GM21528 (cell line): ENCODE measurements at regions not wholly inside any gene's neighbourhood (a gene's known extent, or its start where the extent isn't known, plus 50 kb on each side); places are given as distances from the start of the nearest gene placed in this dataset.
"Not testable (repeated sequence)": the region's sequence is repeated elsewhere in the genome, so short reads cannot be mapped to it uniquely, and the experiment has no call there.

Experiments used
- ATAC-seq: cut with Tn5 transposase; IDR thresholded peaks from one replicate; pipeline ENCODE4 v1.9.1; 2021; ENCODE audit warnings: mild to moderate bottlenecking, moderate library complexity; ENCODE audit not compliant: unreplicated experiment, low FRiP score

DNA sequence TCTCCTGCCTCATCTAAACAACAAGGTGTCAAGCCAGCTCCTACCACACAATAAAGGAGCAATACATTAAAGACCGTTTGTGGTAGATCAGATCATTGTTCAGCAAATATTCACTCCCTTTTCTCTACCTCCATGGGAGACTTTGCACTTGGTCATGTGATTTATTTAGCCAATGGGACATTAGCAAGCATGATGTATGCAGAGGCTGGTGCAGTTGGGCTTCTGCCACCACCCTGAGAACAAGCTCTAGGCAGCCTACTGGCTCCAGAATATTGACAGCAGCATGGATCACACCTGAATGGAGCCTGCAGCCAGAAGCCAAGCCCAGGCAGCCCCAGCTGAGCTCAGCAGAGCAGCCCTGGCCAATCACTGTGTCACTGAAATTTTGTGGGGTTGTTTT, 99.4 kb upstream of the UBE2E2 start:
- no peak for ATAC-seq

DNA sequence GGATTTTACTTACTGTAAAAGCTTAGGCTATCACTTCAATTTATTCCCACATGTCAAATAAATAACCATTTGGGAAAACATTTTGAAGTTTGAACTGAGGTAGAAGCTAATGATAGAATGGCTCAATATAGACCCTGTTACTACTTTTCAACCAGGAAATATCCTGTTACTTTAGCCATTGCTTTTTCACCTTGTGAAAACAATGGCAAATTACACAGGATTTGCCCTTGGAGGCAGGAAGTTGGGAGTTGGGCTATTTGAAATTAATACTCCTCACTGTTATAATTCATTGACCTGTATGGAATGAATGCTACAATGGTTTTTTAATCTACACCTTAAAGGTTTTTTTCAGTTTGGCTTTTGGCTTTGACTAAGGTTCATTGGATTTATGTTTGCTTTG, 98.1 kb upstream of the UBE2E2 start:
- ATAC-seq = no peak

DNA sequence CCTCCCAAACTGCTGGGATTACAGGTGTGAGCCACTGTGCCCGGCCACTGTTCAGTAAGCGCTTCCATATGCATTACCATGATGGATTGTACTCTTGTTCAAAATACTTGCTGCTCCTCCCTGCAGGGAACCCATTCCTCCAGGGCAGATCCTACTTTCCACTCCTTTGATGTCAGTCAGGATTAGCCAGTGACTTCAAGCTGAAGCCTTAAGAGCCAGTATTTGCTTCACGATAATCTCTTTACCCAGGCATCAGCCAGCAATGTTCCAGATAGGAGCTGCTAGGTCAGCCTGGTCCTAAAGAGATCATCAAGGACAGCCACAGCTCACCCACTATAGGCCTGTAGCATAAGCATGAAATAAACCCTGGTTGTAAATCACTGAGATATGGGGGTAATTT, 96.5 kb upstream of the UBE2E2 start:
- ATAC-seq = no peak

DNA sequence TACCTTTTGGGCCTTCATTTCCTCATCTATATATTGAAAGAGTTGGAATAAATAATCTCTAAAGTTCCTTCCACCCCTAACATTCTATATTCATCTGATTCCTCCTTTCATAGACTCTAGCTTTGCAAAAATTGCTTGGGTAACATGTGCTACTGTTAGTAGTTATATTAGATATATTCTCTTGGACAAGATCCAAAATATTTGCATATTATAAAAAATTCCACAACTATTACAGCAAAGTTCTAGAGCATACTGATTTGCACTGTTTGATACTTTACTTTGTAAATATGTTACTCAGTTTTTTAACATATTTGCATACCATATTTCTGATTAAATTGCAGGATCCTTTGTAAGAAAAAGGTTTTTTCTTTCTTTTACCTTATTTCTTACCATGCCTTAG, 95.9 kb upstream of the UBE2E2 start:
- ATAC-seq = no peak

DNA sequence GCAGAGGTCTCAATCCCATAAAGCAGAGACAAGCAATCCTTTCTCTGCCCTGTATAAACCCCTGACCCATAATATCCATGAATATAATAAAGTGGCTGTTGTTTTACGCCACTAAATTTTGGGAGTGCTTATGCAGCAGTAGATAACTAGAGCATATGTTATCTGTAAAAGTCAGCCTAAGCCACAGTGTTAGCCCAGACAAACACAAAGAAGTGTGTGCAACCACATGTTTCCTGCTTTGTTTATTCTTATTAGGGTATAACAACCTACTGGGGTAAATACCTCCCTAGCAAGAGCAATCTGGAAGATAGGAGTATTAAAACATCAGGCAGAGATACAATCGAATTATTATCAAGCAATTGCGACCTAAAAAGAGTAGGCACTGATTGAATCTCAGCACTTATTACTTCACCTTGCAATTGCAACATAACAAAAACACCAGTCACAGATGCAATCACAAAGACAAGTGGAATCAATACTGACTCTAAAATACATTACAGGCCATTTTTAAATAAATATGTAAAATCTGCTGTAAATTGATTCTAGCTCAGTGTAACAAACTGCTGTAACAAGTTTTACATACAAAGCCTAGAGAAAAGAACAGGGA, 94.6 kb upstream of the UBE2E2 start:
- ATAC-seq = no peak

DNA sequence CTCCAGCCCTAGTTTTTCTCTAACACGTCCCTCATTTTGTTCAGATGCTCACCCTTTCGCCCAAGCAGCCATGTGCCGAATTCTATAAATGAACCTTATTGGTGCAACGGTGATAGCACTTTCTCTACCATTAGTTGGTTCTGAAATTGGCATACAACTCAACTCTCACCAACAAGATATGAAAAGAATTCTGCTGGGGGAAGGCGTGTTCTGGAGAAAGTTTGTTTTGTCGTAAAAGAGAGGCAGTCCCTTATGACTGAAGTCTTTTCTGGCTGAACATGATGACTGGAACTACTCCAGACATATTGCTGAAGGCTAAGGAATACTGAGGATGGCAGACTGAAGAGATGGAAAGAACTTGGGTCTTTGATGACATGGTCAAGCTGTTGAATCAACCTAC, 91.8 kb upstream of the UBE2E2 start:
- no peak for ATAC-seq

DNA sequence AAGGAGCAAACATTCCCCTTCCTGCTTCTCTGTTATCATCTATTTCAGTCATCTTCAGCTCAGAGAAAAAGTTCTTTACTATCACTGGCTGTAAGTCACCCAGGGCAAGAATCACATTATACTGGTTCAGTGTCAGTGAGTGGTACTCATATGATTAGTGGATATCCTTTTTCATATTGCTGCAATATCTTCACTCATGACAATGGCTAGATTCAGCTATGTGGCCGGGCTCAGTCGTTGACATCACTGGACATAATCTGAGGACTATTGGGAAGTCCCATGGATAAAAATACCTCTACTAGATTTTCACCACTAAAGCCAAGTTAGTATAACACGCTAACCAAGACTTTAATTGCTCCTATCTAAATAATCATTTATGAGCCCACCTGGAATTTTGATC, 91.3 kb upstream of the UBE2E2 start:
- no peak for ATAC-seq

DNA sequence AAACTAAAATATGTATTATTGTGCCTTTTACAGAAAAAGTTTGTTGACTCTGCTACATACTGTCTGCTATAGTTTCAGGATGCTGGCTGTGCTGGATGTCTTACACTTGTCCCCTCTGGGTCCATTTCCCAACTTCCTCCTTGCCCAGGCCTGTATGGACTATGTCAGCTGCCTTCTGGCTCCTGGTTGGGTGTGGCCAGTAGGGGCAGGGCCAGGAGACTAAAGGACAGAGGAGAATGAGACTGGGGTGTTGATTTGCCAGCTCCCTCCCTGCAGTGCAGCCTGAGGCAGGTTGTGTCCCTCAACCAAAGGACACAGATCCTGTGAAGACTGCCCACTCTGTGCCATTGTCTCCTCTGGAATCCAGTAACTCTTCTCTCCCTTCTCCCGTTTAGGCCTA, 90.6 kb upstream of the UBE2E2 start:
- no peak for ATAC-seq

DNA sequence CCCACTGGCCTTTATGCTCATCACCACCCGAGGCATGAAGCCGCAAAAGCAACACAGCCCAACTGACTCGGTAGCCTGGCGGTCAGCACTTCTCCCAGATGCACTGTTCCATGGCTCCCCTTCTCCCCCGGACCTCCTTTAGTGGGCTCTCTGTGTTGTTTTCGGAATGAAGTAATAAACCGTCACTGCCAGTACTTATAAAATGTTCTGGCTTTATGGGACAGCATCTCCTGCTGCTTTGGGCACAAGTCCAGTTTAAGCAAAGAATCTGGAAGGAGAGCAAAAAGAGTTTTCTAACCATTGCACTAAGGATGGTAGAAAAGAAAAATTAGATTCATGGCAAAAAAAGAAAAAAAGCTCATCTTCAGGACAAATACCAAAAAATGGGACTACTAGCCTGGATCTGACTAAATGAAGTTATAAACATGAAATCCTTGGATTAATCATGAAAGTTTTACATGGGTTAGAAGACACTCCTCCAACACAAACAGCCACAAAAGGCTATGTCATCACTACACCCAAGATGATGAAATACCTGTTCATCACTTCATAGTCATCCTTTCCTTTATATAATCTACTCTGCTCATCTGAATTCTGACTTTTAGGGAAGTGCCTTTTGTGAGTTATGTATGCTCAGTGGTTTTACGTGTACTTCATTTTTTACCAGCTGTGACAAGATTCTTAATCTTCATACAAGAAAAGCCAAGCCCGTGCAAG, 89.5 kb upstream of the UBE2E2 start:
- no peak for ATAC-seq

DNA sequence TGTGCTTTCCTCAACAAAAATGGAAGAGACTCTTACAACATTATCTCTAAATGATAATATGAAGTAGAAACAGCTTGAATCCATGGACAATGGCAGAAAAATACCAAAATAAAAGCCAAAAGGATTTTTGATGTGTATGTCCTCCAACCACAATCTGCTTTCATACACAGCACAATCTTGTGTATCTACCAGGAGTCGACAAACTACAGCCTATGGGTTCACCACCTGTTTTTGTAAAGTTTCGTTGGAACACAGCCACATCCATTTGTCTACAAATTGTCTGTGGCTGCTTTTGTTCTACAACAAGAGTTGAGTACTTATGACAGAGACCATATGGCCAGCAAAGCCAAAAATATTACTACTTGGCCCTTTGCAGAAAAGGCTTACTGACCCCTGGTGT, 88.7 kb upstream of the UBE2E2 start:
- no peak for ATAC-seq

DNA sequence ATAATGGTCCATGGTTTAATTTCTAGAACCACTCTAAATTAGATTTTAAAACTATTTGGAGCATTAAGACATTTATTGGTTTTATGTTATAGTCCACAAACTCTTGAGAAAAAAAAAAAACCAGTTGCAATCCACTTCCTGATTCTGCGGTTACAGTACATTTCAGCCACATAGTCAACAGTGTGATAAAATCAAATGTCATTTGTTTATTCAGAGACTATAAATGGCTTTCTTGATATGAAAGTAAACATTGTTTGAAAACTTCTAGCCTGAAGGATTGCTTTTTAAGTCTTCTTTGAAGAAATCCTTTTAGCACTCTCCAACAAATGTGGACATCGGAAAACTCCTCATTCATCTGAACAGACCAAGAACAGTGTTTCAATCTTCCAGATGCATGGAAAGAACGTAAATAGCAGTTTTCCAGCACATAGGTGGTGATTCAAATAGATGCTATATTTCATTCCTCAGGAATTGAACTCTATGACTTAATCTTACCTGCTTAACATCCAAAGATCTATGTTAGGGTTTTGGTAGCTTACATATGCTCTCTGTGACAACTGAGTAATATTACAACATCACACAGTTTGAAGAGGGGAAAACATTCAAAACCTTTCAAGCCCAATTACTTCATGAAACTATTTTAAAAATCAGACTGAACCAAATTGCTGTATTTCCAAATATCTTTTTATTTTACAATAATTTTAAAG, 87.8 kb upstream of the UBE2E2 start:
- ATAC-seq = no peak

DNA sequence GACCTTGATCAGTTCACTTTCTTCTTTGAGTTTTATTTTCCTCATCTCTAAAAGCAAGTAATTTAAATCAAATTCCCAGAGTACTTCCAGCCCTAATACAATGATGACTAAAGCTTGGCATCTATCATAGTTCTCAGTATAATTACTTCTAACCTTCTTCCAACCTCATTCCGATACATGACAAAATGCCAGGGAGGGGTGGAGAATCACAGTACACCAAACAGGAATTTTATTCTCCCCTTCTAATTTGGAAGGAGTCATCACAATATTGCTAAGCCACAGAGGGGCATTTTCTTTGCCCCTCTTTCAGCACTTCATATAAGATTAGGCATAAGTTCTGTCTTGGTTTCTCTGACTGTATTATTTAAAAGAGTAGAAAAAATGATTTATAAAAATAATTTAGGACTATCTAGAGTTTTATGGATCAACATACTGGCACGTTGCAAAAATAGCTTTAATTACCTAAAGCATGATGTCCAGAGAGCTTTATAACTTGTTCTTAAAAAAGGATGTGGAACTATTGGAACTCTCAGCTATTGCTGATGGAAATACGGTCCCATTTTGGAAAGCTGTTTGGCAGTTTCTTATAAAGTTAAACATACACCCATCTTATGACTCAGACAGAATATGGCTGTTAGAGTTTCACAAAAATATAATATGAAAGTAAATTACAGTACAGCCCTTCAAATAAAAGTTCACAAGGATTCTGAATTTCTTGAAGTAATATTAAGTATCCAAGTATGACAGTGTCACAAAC, 86.9 kb upstream of the UBE2E2 start:
- ATAC-seq = no peak

DNA sequence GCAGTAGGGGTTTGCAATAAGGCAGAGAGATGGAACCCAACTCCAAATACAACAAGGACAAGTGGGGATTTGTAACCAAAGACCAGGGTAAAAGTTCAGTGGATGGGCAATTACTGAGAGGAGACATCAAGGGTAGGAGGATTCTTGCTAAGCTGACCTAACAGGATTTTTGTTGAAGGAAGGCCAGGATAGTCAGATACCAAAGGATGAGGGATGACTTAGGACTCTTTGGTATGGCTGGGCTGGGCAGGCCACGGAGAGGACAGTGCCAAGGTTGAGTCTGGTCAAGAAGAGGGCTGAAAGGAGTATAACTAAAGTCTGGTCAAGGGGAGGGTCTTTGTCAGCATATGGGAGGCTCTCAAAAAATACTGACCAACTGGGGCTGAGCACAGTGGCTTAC, 85.3 kb upstream of the UBE2E2 start:
- no peak for ATAC-seq

DNA sequence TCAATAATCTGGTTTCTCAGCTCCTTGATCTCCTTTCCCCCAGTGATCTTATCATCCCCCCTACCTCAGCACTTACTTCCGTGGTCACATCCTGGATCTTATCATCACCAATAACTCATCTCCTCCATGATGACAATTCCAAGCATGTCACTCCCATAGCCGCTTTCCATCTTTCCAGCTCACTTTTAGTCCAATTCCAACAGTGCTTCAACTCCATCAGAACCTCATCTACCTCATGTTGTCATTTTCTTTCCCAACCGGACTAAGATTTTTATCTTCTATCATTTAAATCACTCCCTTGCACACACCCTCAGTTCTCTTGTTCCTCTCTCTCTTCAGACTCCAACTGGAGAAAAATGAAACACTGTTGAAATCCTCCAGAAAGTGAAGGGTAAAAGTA, 75.9 kb upstream of the UBE2E2 start:
- no peak for ATAC-seq

DNA sequence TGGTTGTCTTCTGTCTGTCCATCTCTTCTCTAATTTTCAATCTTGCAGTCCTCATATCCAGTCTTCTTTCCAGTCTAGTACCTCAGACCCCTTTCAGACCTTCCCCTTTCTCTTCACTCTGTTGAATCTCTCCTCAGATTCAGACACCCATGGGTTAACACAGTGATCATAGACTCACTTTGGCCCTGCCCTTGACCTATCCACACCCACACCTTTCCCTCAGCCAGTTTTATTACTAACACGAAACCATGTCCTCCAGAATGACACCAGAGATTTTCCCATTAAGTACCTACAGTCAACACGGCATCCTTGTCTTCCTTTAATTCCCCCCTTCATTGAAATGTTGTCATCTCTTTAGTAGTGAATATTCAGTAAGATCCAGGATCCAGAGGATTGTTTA, 74.5 kb upstream of the UBE2E2 start:
- ATAC-seq = no peak

DNA sequence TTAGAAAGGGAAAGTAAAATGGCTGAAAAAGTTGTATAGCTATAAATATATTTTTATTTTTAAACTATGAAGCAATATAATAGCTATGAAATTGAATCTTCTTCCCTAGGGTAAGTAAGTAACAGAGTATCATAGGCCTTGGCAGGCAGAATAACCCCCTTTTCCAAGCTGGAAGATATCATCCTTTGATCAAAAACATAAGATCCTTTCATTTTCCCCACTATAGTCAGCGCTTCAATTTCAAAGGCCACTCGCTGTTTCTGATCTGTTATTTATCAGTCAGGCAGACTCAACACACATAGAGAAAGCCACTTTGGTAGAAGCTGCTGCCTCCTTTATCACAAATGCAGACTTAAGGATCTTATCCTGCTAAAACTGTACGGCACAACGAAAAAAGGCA, 74.0 kb upstream of the UBE2E2 start:
- ATAC-seq = no peak

DNA sequence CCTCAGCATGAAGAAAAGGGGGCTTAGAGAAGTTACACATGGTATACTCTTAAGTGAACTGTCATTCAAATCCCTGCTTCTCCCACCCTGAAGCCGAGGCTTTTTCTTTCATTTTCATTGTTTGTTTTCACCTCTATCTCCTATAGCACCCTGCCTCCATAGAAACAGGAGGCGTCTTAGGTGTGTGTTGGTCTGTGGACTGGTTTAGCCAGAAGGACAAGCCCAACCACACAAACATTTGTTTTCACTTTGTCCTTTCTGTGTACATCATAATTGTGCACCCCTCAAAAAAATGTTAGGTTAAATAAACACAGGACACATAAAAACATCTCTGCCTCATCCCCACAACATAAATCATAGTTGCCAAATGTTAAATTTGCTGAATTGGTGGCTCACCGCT, 73.3 kb upstream of the UBE2E2 start:
- ATAC-seq = no peak

DNA sequence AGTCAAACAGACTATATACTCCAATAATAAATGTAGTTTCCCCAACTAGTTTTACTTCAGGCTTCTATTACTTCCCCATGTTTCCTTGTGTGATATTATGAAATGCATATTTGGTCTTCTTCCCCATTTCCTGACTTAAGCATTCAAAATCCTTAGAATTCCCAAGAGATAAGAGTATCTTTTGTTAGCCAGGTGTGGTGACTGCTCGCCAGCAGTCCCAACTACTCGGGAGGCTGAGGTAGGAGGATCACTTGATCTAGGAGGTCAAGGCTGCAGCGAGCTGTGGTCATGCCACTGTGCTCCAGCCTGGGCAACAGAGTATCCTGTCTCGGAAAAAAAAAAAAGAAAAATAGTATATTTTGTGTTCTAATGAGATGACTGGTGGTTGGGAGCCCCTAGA, 72.7 kb upstream of the UBE2E2 start:
- no peak for ATAC-seq

DNA sequence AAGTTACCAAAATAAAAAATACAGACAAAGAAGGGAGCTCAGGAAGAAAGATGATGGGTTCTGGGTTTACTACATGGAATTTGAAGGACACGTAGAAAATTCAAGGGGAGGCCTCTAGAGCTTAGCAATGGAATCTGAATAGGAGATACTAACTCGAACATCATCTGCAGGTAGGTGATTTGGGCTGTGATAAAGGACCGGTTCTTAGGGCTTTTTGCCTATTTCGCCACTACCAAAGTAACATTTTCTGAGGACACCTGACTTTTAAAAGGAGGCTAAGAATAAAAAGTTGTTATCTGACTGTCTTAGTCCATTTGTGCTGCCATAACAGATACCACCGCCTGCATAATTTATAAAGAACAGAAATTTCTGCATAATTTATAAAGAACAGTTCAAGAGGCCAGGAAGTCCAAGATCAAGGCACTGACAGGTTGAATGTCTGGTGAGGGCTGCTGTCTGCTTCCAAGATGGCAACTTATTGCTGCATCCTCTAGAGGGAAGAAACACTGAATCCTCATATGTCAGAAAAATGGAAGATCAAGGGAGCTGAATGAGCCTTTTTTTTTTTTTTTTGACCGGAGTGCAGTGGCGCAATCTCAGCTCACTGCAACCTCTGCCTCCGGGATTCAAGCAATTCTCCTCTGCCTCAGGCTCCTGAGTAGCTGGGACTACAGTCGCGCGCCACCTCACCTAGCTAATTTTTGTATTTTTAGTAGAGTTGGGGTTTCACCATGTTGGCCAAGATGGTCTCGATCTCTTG, 67.9 kb upstream of the UBE2E2 start:
- no peak for ATAC-seq

DNA sequence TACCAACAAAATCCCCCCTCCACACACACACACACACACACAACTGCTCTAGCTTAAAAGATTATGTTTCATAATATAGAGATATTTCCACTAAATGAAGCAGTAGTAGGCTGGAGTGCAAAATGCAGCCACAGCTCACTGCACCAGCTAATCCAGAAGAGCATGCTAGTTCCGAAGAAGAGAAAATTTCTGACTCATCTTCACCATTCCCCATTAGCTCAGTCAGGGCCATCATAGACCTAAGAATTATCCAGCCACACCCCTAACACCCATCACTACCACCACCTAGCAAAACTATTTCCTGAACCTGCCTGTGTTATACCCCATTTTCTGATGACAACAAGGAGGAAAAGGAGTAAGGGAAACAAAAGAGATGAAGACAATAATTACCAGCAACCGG, 67.1 kb upstream of the UBE2E2 start:
- no peak for ATAC-seq

DNA sequence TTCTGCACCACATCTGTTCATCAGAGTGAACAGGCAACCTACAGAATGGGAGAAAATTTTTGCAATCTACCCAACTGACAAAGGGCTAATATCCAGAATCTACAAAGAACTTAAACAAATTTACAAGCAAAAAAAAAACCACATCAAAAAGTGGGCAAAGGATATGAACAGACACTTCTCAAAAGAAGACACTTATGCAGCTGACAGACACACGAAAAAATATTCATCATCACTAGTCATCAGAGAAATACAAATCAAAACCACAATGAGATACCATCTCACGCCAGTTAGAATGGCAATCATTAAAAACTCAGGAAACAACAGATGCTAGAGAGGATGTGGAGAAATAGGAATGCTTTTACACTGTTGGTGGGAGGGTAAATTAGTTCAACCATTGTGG, 59.1 kb upstream of the UBE2E2 start:
- ATAC-seq = not testable (repeated sequence)
